HG03135 (cell line): ENCODE measurements at regions not wholly inside any gene's neighbourhood (a gene's known extent, or its start where the extent isn't known, plus 50 kb on each side); places are given as distances from the start of the nearest gene placed in this dataset.

Source experiments
- ATAC-seq: cut with Tn5 transposase; IDR thresholded peaks from one replicate; pipeline ENCODE4 v1.9.1; 2021; ENCODE audit warnings: mild to moderate bottlenecking, moderate library complexity; ENCODE audit not compliant: unreplicated experiment

- no peak for ATAC-seq
Observed at GRCh38 chr13:22696433-22696832, 484.3 kb upstream of the SGCG start.

DNA sequence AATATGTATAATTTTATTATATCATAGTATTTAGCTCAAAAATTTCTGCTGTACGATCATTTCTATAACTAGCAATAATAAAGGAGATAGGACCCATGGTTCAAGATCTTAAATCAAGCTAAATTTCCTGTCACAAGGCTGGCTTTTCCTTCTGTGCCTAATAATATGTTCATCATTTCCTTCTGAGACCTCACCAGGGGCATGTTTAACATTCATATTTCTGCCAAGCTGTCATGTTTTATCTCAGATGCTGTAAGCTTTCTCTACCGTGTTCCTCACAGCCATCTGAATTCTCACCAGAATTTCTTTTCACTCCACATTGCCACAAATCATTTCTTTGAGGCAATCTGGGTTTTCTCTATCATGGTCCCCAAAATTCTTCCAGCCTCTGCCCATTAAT lies 482.3 kb upstream of the SGCG start:
- no peak for ATAC-seq

GRCh38 chr13:22700246-22700887 lies 480.4 kb upstream of the SGCG start:
- no peak for ATAC-seq

DNA sequence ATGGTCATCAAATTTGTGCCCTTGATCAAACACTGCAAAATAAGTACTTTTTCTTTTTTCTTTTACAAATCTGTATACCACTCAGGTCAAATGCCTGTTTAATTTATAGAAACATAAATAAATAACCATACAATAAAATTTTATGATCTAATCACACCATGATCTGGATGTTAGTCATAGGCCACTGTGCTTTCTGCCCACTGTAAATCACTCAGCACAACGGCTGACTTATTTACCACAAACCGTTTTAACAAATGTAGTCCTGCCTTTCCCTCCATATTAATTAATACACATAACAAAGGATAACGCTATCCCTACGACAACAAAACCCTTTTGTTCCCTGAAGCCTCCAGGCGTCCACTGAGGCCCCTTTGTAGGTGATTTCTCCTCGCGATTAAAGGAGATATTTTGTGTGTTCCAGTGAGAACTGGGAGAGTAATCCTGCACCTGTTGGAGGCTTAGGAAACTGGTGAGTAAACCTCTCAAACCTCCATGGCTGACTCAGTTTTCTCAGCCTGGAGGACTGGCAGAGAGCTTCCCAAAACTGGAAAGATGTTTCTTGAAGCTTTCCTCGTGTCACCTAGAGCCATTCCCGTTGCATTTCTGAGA lies 477.1 kb upstream of the SGCG start:
- no peak for ATAC-seq

DNA sequence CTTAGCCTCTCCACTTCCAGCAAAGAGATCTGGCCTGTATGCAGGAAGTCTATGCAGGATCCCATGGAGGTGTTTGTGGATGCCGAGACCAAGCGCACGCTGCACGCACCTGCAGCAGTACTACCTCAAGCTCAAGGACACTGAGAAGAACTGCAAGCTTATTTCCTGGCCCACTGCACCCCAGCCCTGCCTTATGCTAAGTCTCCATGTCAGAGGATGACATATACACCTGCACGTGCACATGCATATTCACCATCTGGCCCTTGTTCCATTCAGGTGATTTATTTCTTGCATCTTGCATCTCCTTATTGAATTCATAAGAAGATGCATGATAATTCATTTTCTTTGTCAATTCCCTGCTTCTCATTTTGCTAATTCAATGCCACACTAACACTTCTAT lies 472.8 kb upstream of the SGCG start:
- ATAC-seq, result no peak

GRCh38 chr13:22717036-22717435 lies 463.7 kb upstream of the SGCG start:
- ATAC-seq, result no peak

GRCh38 chr13:22726726-22727125 lies 454.1 kb upstream of the SGCG start:
- ATAC-seq, result no peak

GRCh38 chr13:22735011-22735995 lies 445.5 kb upstream of the SGCG start:
- no peak for ATAC-seq

DNA sequence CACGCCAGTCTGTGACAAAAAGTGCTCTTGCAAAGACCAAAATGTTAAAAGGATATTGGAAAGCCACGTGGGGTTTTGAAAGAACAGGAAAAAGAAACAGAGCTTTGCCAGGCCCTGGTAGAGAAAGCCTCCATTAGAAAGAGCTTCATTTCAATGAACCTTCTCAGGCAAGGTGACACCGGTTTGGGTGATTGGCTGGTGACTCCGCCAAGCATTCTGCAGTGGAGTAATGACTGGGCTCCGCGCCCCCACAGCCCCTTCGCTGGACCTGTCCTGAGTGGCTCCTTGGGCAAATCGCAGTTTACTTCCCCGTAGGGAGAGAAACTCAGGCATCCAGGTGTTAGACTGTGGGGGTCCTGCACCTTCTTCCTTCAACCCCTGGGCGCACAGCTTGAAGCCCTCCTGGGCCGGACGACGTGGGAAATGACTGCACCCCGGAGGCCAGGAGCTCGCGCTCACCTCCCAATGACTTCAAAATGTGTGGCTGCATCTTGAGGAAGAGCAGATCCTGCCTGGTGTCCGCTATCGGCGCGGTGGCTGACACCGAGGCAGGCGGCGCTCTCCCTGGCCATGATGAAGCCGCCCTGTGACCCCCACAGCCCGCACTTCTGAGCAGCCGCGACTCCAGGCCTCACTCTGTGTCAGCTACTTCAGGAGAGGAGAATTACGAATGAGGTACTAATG lies 444.6 kb upstream of the SGCG start:
- no peak for ATAC-seq

DNA sequence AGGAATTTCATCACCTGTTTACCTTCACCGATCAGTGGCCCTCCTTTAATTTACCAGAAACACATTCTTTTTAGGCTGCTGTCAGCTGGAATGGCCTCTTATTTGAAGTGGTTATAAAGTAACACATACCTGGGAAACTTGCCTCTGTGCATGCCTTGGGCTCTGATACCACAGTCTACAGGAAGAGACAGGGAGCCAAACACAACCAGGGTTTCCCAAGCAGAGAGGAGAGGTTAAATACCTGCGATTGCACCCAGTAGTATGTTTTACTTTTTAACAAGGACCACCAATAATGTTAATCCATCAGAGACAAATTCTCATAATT lies 444.0 kb upstream of the SGCG start:
- ATAC-seq, result no peak

DNA sequence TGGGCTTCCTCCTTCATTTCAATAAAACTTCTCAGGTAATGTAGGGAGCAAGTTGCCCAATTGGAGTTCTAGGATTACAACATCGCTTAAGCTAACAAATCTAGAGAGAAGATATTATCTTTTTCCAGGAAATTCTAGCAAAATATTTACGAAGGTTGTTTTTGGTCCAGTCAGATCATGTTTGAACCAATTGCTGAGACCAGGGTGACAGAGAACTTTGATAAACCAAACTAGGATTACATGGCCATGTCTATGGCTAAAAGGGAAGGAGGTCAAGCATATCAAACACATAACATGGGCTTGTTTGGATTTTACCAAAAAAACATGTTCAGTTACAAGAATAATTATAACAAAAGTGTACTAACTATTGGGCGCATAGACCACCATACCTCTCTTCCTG lies 442.4 kb upstream of the SGCG start:
- ATAC-seq, result no peak

- ATAC-seq, result no peak
Observed at GRCh38 chr13:22740264-22740663, 440.5 kb upstream of the SGCG start.

- no peak for ATAC-seq
Observed at GRCh38 chr13:22744688-22745452, 435.9 kb upstream of the SGCG start.

DNA sequence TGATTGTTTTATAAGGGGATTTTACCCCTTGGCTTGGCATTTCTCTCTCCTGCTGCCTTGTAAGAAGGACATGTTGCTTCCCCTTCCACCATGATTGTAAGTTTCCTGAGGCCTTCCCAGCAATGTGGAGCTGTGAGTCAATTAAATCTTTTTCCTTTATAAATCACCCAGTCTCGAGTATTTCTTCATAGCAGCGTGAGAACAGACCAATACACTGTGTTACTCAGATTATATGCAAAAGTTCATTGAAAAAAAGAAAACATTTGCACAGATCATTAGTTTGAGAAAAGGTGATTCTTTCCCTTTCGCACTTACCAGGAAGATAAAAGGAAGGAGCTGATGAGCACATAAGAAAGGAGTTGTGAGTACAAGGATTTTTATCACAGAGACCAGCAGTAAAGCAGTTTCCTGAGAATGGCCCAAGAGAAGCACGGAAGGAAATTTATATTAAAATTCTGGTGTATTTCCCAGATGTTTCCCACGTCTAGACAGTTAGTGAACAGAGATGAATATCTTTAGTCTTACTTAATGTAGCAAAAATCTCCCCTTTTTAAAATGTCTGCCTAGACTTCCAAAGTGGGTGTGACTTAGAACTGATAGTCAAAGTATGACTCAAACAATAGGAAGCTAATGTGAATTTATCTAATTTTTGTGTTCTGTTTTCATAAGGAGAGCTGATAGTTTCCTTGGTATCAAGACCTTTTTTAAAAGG lies 431.8 kb upstream of the SGCG start:
- ATAC-seq, result no peak

DNA sequence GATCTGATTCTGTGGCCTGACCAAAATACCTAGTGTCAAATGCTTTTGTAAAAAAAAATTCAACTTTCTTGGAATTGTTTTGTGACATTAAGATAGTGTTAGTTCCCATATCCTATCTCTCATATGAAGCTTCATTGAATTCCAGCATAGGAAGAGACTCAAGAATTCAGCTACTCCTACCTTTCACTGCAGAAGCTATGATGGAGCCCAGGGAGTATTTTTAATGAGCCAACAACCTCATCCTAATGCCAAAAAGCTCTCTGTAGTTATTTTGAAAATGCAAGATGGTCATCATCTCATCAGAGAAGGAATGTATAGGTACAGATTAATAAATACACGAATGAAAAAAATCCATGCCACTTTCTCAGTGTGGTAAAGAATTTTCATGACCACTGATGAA lies 431.2 kb upstream of the SGCG start:
- no peak for ATAC-seq

DNA sequence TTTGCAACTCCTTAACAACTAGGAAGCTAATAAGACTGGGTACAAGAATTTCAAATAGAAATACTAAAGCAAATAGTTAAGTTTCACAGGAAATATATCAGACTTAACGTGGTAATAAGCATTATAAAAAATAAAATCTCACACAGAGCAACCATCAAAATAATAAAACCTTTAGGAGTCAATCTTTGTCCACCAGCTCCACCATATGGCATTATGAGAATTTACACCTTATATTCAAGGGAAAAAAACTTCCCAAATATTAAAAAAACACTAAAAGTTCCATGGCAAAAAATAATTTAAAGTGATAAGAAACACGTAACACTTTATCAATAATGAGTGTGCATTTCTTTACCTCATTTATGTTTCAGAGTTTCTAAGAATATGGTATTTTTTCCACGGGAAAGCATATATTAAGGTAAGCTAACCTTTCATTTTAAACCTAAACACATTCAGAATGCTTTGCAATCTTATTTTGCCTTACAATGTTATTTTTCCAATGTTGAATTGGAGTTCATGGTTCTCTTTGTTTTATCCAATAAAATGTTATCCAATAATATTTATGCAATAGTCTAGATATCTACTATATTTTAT lies 423.2 kb upstream of the SGCG start:
- no peak for ATAC-seq

- no peak for ATAC-seq
Observed at GRCh38 chr13:22758245-22758644, 422.5 kb upstream of the SGCG start.

DNA sequence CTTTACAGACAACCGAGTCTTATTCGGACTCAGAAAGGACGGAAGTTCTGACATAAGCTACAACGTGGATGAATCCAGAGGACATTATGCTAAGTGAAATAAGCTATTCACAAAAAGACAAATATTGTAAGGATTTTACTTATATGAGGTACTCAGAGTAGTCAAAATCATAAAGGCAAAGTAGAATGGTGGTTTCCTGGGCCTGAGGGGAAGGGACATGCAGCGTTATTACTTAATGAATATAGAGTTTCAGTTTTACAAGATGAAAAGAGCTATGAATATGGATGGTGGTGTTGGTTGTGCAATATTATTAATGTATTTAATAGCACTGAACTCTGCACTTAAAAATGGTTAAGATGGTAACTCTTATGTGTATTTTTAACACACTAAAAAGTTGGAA lies 419.1 kb upstream of the SGCG start:
- no peak for ATAC-seq

DNA sequence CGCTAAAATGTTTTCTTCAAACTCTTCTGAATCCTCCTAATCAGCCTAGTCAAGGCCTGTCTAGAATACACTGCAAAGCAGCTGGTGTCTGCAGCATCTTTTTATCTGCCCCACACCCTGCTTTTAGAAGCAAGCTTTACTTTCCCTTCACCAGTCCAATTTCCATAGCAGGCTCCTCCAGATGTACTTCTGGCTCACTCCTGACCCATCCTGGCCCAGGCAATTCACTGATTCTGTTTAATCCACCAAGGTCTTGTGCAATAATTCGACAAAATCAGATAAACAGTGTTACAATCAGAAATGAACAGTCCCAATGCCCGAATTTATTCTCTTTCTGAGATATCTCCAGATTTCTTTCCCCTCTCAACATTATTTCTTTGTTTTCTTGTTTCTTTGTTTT lies 415.2 kb upstream of the SGCG start:
- ATAC-seq, result no peak

- ATAC-seq, result no peak
Observed at GRCh38 chr13:22770891-22771290, 409.9 kb upstream of the SGCG start.
